AG09319 (cell line): ENCODE measurements at regions not wholly inside any gene's neighbourhood (a gene's known extent, or its start where the extent isn't known, plus 50 kb on each side); places are given as distances from the start of the nearest gene placed in this dataset.

ENCODE experiments used
- DNase-seq: peaks from one replicate; pipeline ENCODE4 v3.0.0-alpha.2; 2010; ENCODE audit warnings: low read depth; ENCODE audit errors: extremely low read depth
- TF ChIP-seq, protein P1 (sequence below): IDR thresholded peaks from 2 replicates; pipeline ENCODE4 v1.5.1; 2011; ENCODE audit warnings: low read depth, mild to moderate bottlenecking, inconsistent platforms, low read length, moderate library complexity

DNA sequence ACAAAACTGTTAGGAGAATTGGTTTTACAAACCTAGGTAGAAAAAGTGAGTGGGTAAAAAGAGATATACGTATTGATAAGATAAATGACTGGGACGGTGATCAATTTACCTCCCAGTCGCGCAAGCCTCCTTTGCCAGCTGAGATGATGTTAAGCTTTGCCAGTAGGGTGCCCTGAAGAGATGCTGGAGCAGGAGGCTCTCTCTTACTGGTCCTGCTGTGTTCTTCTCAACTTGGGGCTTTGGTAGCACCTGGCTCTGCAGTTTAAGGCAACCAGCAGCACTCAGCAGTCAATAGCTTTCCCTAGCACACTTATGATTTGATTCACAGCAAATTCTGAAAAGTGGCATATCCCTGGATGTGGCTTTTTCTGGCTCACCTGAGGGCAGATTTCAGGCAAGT is 1461.7 kb downstream of the ADGRL3 start:
- TF ChIP-seq, protein P1, sequence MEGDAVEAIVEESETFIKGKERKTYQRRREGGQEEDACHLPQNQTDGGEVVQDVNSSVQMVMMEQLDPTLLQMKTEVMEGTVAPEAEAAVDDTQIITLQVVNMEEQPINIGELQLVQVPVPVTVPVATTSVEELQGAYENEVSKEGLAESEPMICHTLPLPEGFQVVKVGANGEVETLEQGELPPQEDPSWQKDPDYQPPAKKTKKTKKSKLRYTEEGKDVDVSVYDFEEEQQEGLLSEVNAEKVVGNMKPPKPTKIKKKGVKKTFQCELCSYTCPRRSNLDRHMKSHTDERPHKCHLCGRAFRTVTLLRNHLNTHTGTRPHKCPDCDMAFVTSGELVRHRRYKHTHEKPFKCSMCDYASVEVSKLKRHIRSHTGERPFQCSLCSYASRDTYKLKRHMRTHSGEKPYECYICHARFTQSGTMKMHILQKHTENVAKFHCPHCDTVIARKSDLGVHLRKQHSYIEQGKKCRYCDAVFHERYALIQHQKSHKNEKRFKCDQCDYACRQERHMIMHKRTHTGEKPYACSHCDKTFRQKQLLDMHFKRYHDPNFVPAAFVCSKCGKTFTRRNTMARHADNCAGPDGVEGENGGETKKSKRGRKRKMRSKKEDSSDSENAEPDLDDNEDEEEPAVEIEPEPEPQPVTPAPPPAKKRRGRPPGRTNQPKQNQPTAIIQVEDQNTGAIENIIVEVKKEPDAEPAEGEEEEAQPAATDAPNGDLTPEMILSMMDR: no peak
- DNase-seq: no peak

- DNase-seq: no peak
- TF ChIP-seq, protein P1: no peak
These were observed 1455.9 kb downstream of the ADGRL3 start for GRCh38 chr4:62656006-62656405.

- TF ChIP-seq, protein P1: no peak
- DNase-seq: no peak
These were observed 1444.2 kb downstream of the ADGRL3 start for GRCh38 chr4:62644372-62644771.

DNA sequence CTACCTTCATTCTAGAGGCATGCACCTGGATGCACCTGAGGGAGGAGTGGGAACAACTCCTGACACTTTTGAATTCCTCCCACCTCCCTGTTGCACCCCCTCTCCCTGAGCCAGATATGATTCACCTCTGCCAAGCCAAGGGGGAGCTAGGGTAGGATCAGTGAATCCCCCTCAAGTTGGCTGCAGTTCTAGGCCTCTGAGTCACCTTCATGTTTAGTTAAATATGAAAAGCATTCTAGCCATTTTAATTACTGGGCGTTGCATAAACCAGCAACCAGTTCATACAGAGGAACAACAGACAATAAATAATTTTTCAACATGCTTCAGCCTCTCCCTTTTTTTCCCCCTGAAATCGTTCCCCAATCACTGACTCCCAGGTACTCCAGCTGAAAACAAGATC is 1440.2 kb downstream of the ADGRL3 start:
- no peak for DNase-seq
- TF ChIP-seq, protein P1: no peak

GRCh38 chr4:62627671-62628070 is 1427.5 kb downstream of the ADGRL3 start:
- DNase-seq: no peak
- TF ChIP-seq, protein P1: no peak

DNA sequence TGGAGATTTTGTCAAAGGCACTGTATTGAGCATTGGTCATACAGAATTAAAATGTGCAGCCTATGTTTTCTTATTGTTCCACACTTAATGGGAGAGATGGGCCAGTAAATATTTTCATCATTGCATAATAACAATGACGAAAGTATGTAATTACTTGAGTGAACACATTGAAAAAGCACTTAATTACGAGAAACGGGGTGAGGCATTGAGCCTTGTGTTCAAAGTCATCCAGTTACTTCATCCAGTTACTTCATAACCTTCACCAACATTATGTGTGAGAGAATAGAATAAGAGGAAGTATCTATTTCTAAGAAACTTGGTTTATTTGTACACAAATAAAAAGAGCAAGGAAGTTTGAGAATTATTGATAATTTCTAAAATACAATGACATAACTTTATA is 1427.0 kb downstream of the ADGRL3 start:
- no peak for DNase-seq
- TF ChIP-seq, protein P1: no peak

DNA sequence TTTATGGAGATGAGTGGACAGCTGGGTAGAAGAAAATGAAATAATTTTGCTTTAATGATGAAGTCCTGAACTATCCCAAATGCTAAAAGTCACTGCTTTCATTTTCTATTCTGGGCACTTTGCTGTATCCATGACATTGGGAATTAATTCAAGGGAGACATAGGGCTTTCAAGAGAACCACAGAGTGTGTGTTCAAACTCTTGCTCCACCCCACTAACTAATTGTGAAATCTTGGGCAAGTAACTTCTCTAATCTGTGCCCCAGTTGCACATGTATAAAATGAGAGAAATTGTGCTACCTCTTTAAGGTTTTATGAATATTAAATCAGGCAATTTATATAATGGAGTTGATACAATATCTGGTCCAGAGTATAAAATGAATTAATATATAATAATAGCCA is 1422.0 kb downstream of the ADGRL3 start:
- no peak for DNase-seq
- TF ChIP-seq, protein P1: no peak
